ENCODE measurements at regions not wholly inside any gene's neighbourhood (a gene's known extent, or its start where the extent isn't known, plus 50 kb on each side); places are given as distances from the start of the nearest gene placed in this dataset.

GRCh38 chr5:40308867-40309266 is 370.8 kb upstream of the PTGER4 start:
- TF ChIP-seq POLR2AphosphoS5 (IDR thresholded peaks at IDR 0.05; ENCODE audit: low read depth, low read length): no peak
- no peak for TF ChIP-seq SPI1 (IDR thresholded peaks at IDR 0.05; ENCODE audit: low read depth, low read length)
- TF ChIP-seq TAF1 (IDR thresholded peaks at IDR 0.05; ENCODE audit: low read depth, low read length): no peak
- TF ChIP-seq POLR2A (IDR thresholded peaks at IDR 0.05; ENCODE audit: low read depth, low read length): no peak
- TF ChIP-seq PAX5 (IDR thresholded peaks at IDR 0.05; ENCODE audit: insufficient read depth, low read length, severe bottlenecking): no peak

All from GM12891 (cell line).